Ascending aorta (tissue), 2 donors: ENCODE measurements at regions not wholly inside any gene's neighbourhood (a gene's known extent, or its start where the extent isn't known, plus 50 kb on each side); places are given as distances from the start of the nearest gene placed in this dataset.

Experiments used
- DNase-seq, 2 donors: peaks; one replicate each; pipeline ENCODE4 v3.0.0-alpha.2; 2019; ENCODE audit warnings: low spot score in 2 of 2
- H3K27ac ChIP-seq, 2 donors: fragments of 200-600 bp; sonication (generic); one replicate each; pipeline ENCODE4 v1.5.1; 2016 to 2017; ENCODE audit warnings: mild to moderate bottlenecking in 1 of 2
- H3K27me3 ChIP-seq: fragments of 200-600 bp; sonication (generic); one replicate; pipeline ENCODE4 v1.5.1; 2017
- H3K36me3 ChIP-seq, 2 donors: fragments of 200-600 bp; sonication (generic); one replicate each; pipeline ENCODE4 v1.5.1; 2016
- H3K4me1 ChIP-seq, 2 donors: fragments of 200-600 bp; sonication (generic); one replicate each; pipeline ENCODE4 v1.5.1; 2016 to 2017; ENCODE audit warnings: mild to moderate bottlenecking in 1 of 2
- H3K4me3 ChIP-seq, 2 donors: fragments of 200-600 bp; sonication (generic); one replicate each; pipeline ENCODE4 v1.5.1; 2016 to 2017; ENCODE audit warnings: mild to moderate bottlenecking in 1 of 2
- H3K9me3 ChIP-seq, 2 donors: fragments of 200-600 bp; sonication (generic); one replicate each; pipeline ENCODE4 v1.5.1; 2016
- CTCF ChIP-seq, 3 experiments: fragments of 200-600 bp in 2 of 3; fragments of 450-650 bp in 1 of 3; sonication (generic) in 2 of 3; IDR thresholded peaks; one replicate each; pipeline ENCODE4 v1.5.1; 2016 to 2019; ENCODE audit warnings: antibody characterized with exemption in 3 of 3, mild to moderate bottlenecking in 1 of 3, moderate library complexity in 1 of 3
- intact Hi-C: fragments of 100-400 bp; cut with DNase I; formaldehyde crosslinking; loops from one replicate; pipeline ENCODE4 v1.15.1; 2023

- intact Hi-C loops, result no loop called here
Measured at GRCh38 chr10:10956681-10957542, 60.8 kb upstream of the CELF2 start.

DNA sequence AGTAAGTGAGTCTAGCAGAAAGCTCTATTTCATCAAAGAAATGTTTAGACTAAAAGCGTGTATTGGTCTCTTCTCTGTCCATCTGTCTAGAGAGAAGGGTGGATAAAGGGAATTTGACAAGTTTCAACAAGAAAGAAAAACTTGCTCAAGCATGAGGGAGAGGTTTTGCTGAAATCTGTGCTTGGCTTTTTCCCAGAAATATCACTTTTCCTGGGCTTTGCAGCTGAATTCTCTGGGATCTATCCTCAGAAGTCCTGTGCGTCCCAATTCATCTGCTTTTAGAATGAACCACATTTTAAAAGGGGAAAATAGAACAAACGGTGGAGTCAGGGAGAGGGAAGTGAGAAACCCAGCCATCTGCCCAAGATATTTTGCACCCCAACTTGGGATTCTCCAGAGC is 59.6 kb upstream of the CELF2 start:
- no peak for TF ChIP-seq CTCF (IDR thresholded peaks at IDR 0.05)
- no peaks in the 10 kb centered on the region for H3K4me1 ChIP-seq
- no peaks in the 10 kb centered on the region for H3K9me3 ChIP-seq
- no peak overlapping the region for H3K27ac ChIP-seq
- no peaks in the 10 kb centered on the region for H3K27me3 ChIP-seq
- intact Hi-C loops, result no loop called here
- no peak for DNase-seq
- no peaks in the 10 kb centered on the region for H3K36me3 ChIP-seq
- H3K4me3 ChIP-seq, result no peak overlapping the region

More at GRCh38 chr10:10956681-10957542, 60.8 kb upstream of the CELF2 start:
- Histone ChIP-seq H3K27me3 (no peaks in the 10 kb centered on the region), H3K4me1 (no peaks in the 10 kb centered on the region), H3K36me3 (no peaks in the 10 kb centered on the region), H3K9me3 (no peaks in the 10 kb centered on the region), H3K4me3 (no peak overlapping the region), H3K27ac (no peak overlapping the region)
- no peak for TF ChIP-seq CTCF (IDR thresholded peaks at IDR 0.05)
- DNase-seq, result no peak

GRCh38 chr10:10959666-10960065 is 58.0 kb upstream of the CELF2 start:
- no peaks in the 10 kb centered on the region for H3K36me3 ChIP-seq
- H3K27me3 ChIP-seq, result no peaks in the 10 kb centered on the region
- DNase-seq, result no peak
- no peak overlapping the region for H3K27ac ChIP-seq
- no peaks in the 10 kb centered on the region for H3K9me3 ChIP-seq
- no peak overlapping the region for H3K4me3 ChIP-seq
- H3K4me1 ChIP-seq, result no peaks in the 10 kb centered on the region
- intact Hi-C loops, result no loop called here
- TF ChIP-seq CTCF (IDR thresholded peaks at IDR 0.05), result no peak

GRCh38 chr10:10960534-10960933 is 57.1 kb upstream of the CELF2 start:
- no peaks in the 10 kb centered on the region for H3K9me3 ChIP-seq
- H3K4me3 ChIP-seq, result no peak overlapping the region
- H3K27me3 ChIP-seq, result no peaks in the 10 kb centered on the region
- no peaks in the 10 kb centered on the region for H3K36me3 ChIP-seq
- no peaks in the 10 kb centered on the region for H3K4me1 ChIP-seq
- intact Hi-C loops, result no loop called here
- TF ChIP-seq CTCF (IDR thresholded peaks at IDR 0.05), result no peak
- no peak for DNase-seq
- no peak overlapping the region for H3K27ac ChIP-seq

DNA sequence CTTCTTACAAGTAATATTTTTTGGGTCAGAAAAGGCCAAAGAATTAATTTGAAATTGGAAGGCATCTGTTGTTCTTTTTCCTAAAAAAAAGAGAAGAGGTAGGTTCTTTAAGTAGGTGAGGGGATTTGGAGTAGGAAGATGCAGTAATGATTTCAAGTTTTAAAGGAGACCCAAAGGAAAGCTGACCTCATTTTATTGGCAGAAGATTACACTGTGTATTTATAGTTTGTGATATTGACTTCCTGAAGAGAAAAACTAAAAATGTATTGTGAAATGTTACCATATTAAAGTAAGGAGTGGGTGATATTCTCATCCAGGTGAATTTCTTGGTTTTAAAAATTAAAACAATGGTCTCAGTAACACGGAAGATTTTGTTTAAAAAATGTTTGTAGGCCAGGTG is 56.6 kb upstream of the CELF2 start:
- no peak for DNase-seq
- no peaks in the 10 kb centered on the region for H3K27me3 ChIP-seq
- no peaks in the 10 kb centered on the region for H3K9me3 ChIP-seq
- H3K4me3 ChIP-seq, result no peak overlapping the region
- no peak overlapping the region for H3K27ac ChIP-seq
- H3K36me3 ChIP-seq, result no peaks in the 10 kb centered on the region
- no peaks in the 10 kb centered on the region for H3K4me1 ChIP-seq
- intact Hi-C loops, result no loop called here
- no peak for TF ChIP-seq CTCF (IDR thresholded peaks at IDR 0.05)
